NCI-H460 (cell line): ENCODE measurements at regions not wholly inside any gene's neighbourhood (a gene's known extent, or its start where the extent isn't known, plus 50 kb on each side); places are given as distances from the start of the nearest gene placed in this dataset.
"Not testable (repeated sequence)": the region's sequence is repeated elsewhere in the genome, so short reads cannot be mapped to it uniquely, and the experiment has no call there.

Source experiments
- DNase-seq: peaks from one replicate; pipeline ENCODE4 v3.0.0-alpha.2; 2016; ENCODE audit warnings: low read depth; ENCODE audit errors: extremely low read depth

- no peak for DNase-seq
These were observed 201.7 kb upstream of the AJAP1 start for GRCh38 chr1:4452701-4453100.

GRCh38 chr1:4460052-4460451 lies 194.4 kb upstream of the AJAP1 start:
- DNase-seq, result no peak

GRCh38 chr1:4460651-4461050 lies 193.8 kb upstream of the AJAP1 start:
- no peak for DNase-seq

- DNase-seq, result no peak
These were observed 192.6 kb upstream of the AJAP1 start for GRCh38 chr1:4461726-4462290.

GRCh38 chr1:4462831-4463484 lies 191.5 kb upstream of the AJAP1 start:
- DNase-seq, result no peak

- no peak for DNase-seq
These were observed 190.8 kb upstream of the AJAP1 start for GRCh38 chr1:4463631-4464030.

GRCh38 chr1:4464478-4464877 lies 189.9 kb upstream of the AJAP1 start:
- DNase-seq, result no peak

- DNase-seq, result no peak
These were observed 187.2 kb upstream of the AJAP1 start for GRCh38 chr1:4467241-4467640.

GRCh38 chr1:4468386-4468785 lies 186.0 kb upstream of the AJAP1 start:
- DNase-seq, result no peak

- no peak for DNase-seq
These were observed 185.4 kb upstream of the AJAP1 start for GRCh38 chr1:4468804-4469514.

GRCh38 chr1:4476394-4476793 lies 178.0 kb upstream of the AJAP1 start:
- DNase-seq, result no peak

GRCh38 chr1:4481451-4481850 lies 173.0 kb upstream of the AJAP1 start:
- no peak for DNase-seq

- DNase-seq, result no peak
These were observed 171.9 kb upstream of the AJAP1 start for GRCh38 chr1:4482526-4482925.

- DNase-seq, result no peak
These were observed 171.3 kb upstream of the AJAP1 start for GRCh38 chr1:4483021-4483625.

GRCh38 chr1:4485398-4485797 lies 169.0 kb upstream of the AJAP1 start:
- DNase-seq, result no peak

GRCh38 chr1:4485878-4486277 lies 168.5 kb upstream of the AJAP1 start:
- no peak for DNase-seq

GRCh38 chr1:4486408-4487120 lies 167.8 kb upstream of the AJAP1 start:
- no peak for DNase-seq

GRCh38 chr1:4488018-4488417 lies 166.4 kb upstream of the AJAP1 start:
- DNase-seq, result no peak

GRCh38 chr1:4489486-4489885 lies 164.9 kb upstream of the AJAP1 start:
- no peak for DNase-seq

GRCh38 chr1:4489992-4490391 lies 164.4 kb upstream of the AJAP1 start:
- not testable (repeated sequence) for DNase-seq

- DNase-seq, result no peak
These were observed 160.4 kb upstream of the AJAP1 start for GRCh38 chr1:4494027-4494426.
